ENCODE measurements at regions not wholly inside any gene's neighbourhood (a gene's known extent, or its start where the extent isn't known, plus 50 kb on each side); places are given as distances from the start of the nearest gene placed in this dataset.
A peak's percentile ranks its signal among the peaks of the same experiment; 100 is the strongest.
"Not testable (repeated sequence)": the region's sequence is repeated elsewhere in the genome, so short reads cannot be mapped to it uniquely, and the experiment has no call there.

DNA sequence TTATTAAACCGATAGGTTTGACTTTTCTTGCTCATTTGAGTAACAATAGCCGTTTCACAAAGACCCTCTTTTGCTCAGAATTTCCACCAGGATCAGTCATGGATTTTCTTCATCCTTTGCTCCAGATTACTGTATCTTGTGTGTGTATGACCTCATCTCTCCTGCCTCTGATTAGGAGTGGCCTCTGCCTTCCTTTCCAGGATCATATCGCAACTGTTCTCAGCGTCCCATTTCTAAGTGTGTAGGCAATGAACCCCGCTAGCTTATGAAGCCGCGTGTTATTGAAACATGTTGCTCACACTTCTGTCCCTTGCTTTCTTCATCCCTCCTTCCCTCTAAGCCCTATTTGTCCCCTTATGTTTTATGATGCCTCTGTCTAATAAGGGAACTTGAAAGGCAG lies 169.8 kb upstream of the RPS23 start:
- no peaks in the 10 kb centered on the region for H4K20me1 ChIP-seq (ENCODE audit: insufficient read depth, low read length)
- no peak for DNase-seq (ENCODE audit: insufficient read length, low spot score, missing footprints)
- no peak overlapping the region for H3K4me2 ChIP-seq (ENCODE audit: insufficient read depth, low read length)
- H2AFZ ChIP-seq (ENCODE audit: low read length) = no peak overlapping the region
- H3K27me3 ChIP-seq (ENCODE audit: insufficient read depth, low read length) = no peaks in the 10 kb centered on the region
- H3K9me3 ChIP-seq (ENCODE audit: low read depth, low read length) = no peaks in the 10 kb centered on the region
- no peaks in the 10 kb centered on the region for H3K79me2 ChIP-seq (ENCODE audit: insufficient read depth, low read length)
- H3K27ac ChIP-seq (ENCODE audit: low read depth, low read length) = no peak overlapping the region
- H3K36me3 ChIP-seq (ENCODE audit: insufficient read depth, low read length) = no peaks in the 10 kb centered on the region
- H3K4me3 ChIP-seq (ENCODE audit: insufficient read depth, low read length) = no peak overlapping the region
- TF ChIP-seq, protein P1, sequence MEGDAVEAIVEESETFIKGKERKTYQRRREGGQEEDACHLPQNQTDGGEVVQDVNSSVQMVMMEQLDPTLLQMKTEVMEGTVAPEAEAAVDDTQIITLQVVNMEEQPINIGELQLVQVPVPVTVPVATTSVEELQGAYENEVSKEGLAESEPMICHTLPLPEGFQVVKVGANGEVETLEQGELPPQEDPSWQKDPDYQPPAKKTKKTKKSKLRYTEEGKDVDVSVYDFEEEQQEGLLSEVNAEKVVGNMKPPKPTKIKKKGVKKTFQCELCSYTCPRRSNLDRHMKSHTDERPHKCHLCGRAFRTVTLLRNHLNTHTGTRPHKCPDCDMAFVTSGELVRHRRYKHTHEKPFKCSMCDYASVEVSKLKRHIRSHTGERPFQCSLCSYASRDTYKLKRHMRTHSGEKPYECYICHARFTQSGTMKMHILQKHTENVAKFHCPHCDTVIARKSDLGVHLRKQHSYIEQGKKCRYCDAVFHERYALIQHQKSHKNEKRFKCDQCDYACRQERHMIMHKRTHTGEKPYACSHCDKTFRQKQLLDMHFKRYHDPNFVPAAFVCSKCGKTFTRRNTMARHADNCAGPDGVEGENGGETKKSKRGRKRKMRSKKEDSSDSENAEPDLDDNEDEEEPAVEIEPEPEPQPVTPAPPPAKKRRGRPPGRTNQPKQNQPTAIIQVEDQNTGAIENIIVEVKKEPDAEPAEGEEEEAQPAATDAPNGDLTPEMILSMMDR (IDR thresholded peaks at IDR 0.05; ENCODE audit: extremely low read depth, low read depth, low read length) = no peak
- H3K4me1 ChIP-seq (ENCODE audit: insufficient read depth, low read length) = no peaks in the 10 kb centered on the region

DNA sequence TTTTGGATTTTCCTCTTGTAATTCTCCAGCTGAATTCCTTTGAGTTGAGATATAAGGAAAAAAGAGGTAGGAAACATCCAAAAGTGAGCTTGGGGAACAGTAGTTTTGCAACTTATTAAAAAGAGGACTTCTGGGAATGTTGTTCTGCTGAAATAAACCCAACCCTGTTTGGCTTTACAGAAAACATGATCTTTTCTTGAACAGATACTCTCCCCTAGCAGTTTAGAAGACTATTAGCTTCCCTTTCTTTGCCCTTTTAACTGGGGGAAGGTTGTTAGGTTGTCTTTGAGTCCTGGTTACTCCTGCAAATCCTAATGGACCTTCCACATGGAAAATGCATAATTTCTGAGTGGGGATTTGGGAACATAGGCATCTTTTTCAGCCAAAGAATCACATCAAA lies 168.7 kb upstream of the RPS23 start:
- H2AFZ ChIP-seq (ENCODE audit: low read length) = no peak overlapping the region
- H3K4me2 ChIP-seq (ENCODE audit: insufficient read depth, low read length) = no peak overlapping the region
- DNase-seq (ENCODE audit: insufficient read length, low spot score, missing footprints) = no peak
- TF ChIP-seq, protein P1 (IDR thresholded peaks at IDR 0.05; ENCODE audit: extremely low read depth, low read depth, low read length) = no peak
- no peaks in the 10 kb centered on the region for H3K79me2 ChIP-seq (ENCODE audit: insufficient read depth, low read length)
- no peaks in the 10 kb centered on the region for H3K4me1 ChIP-seq (ENCODE audit: insufficient read depth, low read length)
- no peaks in the 10 kb centered on the region for H3K9me3 ChIP-seq (ENCODE audit: low read depth, low read length)
- no peaks in the 10 kb centered on the region for H3K27me3 ChIP-seq (ENCODE audit: insufficient read depth, low read length)
- H4K20me1 ChIP-seq (ENCODE audit: insufficient read depth, low read length) = no peaks in the 10 kb centered on the region
- H3K27ac ChIP-seq (ENCODE audit: low read depth, low read length) = no peak overlapping the region
- H3K36me3 ChIP-seq (ENCODE audit: insufficient read depth, low read length) = no peaks in the 10 kb centered on the region
- no peak overlapping the region for H3K4me3 ChIP-seq (ENCODE audit: insufficient read depth, low read length)

DNA sequence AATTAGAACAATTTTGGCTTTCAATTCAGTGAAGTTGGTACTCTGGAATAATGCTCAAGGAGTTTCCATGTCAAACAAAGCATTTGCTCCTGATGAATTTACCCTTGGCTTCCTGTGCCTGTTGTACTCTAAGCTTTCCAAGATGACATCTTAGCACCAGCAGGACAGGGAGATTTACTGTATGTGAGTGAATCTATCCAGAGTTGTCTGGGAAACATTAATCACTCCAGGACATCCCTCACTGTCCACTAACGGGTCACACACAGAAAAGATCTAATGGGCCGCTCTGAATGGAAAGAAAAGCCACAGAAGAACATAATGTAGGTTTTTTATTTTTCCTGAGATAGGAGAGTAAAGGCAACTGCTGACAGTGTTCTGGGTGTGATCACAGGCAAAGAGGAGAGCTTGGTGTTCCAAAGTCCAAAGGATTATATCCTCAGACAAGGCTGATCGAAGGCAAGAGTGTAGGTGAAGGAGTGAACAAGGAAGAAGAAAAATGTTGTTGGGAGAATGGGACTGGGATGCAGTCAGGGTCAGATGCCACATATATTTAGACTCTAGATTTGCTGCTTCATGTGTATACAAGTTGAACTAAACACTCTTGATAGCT lies 167.7 kb upstream of the RPS23 start:
- Histone ChIP-seq H3K27ac (ENCODE audit: low read depth, low read length) (no peak overlapping the region), H3K4me3 (ENCODE audit: insufficient read depth, low read length) (no peak overlapping the region), H3K27me3 (ENCODE audit: insufficient read depth, low read length) (no peaks in the 10 kb centered on the region), H2AFZ (ENCODE audit: low read length) (no peak overlapping the region), H3K4me1 (ENCODE audit: insufficient read depth, low read length) (no peaks in the 10 kb centered on the region), H3K9me3 (ENCODE audit: low read depth, low read length) (no peaks in the 10 kb centered on the region), H3K4me2 (ENCODE audit: insufficient read depth, low read length) (no peak overlapping the region), H4K20me1 (ENCODE audit: insufficient read depth, low read length) (no peaks in the 10 kb centered on the region), H3K36me3 (ENCODE audit: insufficient read depth, low read length) (no peaks in the 10 kb centered on the region), H3K79me2 (ENCODE audit: insufficient read depth, low read length) (no peaks in the 10 kb centered on the region)
- no peak for DNase-seq (ENCODE audit: insufficient read length, low spot score, missing footprints)
- TF ChIP-seq, protein P1 (IDR thresholded peaks at IDR 0.05; ENCODE audit: extremely low read depth, low read depth, low read length) = no peak

DNA sequence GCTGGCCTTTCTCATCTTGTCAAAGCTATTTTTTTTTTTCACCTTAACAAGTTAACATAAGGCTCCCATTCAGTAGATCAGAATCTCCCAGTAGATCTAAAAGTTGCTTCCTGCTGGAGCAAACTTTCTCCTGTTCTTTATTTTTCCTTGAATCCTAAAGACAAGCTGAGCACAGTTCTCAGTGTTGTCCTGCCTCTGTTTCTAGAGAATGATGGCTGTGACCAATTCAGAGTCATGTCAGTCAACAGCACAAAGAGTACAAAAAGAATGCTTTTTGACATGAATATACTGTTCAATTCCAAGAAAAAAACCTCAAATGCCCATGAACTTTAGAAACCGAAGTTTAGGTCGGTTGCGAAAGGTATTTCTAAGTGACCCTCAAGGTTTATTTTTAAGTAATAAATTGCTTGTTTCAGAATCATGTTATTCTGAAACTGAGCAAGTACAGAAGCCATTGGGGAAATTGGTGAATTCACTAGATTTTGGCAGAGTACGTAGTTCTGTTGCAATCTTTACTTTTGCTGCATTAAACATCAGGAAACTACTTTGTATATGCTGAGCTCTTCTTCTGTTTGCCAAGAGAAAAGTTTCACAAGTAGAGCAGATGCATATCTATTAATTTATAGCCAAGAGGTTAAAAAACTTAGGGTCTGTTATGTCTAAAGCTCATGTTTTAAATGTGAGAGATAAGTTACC lies 161.7 kb upstream of the RPS23 start:
- peak overlapping the region; percentile 1 for H3K4me2 ChIP-seq (ENCODE audit: insufficient read depth, low read length)
- no peaks in the 10 kb centered on the region for H3K4me1 ChIP-seq (ENCODE audit: insufficient read depth, low read length)
- TF ChIP-seq, protein P1 (IDR thresholded peaks at IDR 0.05; ENCODE audit: extremely low read depth, low read depth, low read length) = no peak
- no peaks in the 10 kb centered on the region for H3K27me3 ChIP-seq (ENCODE audit: insufficient read depth, low read length)
- no peak for DNase-seq (ENCODE audit: insufficient read length, low spot score, missing footprints)
- H2AFZ ChIP-seq (ENCODE audit: low read length) = peak overlapping the region; percentile 3
- H4K20me1 ChIP-seq (ENCODE audit: insufficient read depth, low read length) = no peaks in the 10 kb centered on the region
- no peaks in the 10 kb centered on the region for H3K79me2 ChIP-seq (ENCODE audit: insufficient read depth, low read length)
- H3K4me3 ChIP-seq (ENCODE audit: insufficient read depth, low read length) = no peak overlapping the region
- no peaks in the 10 kb centered on the region for H3K9me3 ChIP-seq (ENCODE audit: low read depth, low read length)
- H3K27ac ChIP-seq (ENCODE audit: low read depth, low read length) = no peak overlapping the region
- H3K36me3 ChIP-seq (ENCODE audit: insufficient read depth, low read length) = no peaks in the 10 kb centered on the region

DNA sequence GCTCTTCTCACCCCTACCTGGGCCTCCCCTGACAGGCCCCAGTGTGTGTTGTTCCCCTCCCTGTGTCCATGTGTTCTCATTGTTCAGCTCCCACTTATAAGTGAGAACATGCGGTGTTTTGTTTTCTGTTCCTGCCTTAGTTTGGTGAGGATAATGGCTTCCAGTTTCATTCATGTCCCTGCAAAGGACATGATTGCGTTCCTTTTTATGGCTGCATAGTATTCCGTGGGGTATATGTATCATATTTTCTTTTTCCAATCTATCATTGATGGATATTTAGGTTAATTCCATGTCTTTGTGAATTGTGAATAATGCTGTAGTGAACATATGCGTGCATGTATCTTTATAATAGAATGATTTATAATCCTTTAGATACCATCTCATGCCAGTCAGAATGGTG lies 159.4 kb upstream of the RPS23 start:
- H3K4me2 ChIP-seq (ENCODE audit: insufficient read depth, low read length); H3K27me3 ChIP-seq (ENCODE audit: insufficient read depth, low read length); H3K4me3 ChIP-seq (ENCODE audit: insufficient read depth, low read length); H3K79me2 ChIP-seq (ENCODE audit: insufficient read depth, low read length); H3K36me3 ChIP-seq (ENCODE audit: insufficient read depth, low read length); DNase-seq (ENCODE audit: insufficient read length, low spot score, missing footprints); H3K27ac ChIP-seq (ENCODE audit: low read depth, low read length); H3K4me1 ChIP-seq (ENCODE audit: insufficient read depth, low read length); H3K9me3 ChIP-seq (ENCODE audit: low read depth, low read length); H2AFZ ChIP-seq (ENCODE audit: low read length); H4K20me1 ChIP-seq (ENCODE audit: insufficient read depth, low read length): not testable (repeated sequence)
